ENCODE measurements at regions not wholly inside any gene's neighbourhood (a gene's known extent, or its start where the extent isn't known, plus 50 kb on each side); places are given as distances from the start of the nearest gene placed in this dataset.

GRCh38 chr7:121475806-121476205, 79.7 kb upstream of the FAM3C start:
- ATAC-seq, result no peak
- Histone ChIP-seq H3K4me3 (no peak overlapping the region), H3K4me1 (no peaks in the 10 kb centered on the region), H3K9me3 (no peaks in the 10 kb centered on the region), H3K27me3 (no peaks in the 10 kb centered on the region), H3K36me3 (no peaks in the 10 kb centered on the region), H3K27ac (no peak overlapping the region)
- TF ChIP-seq POLR2A (IDR thresholded peaks at IDR 0.05), result no peak
- TF ChIP-seq CTCF (IDR thresholded peaks at IDR 0.05 in 4 of 5, conservative IDR thresholded peaks at IDR 0.05 in 1 of 5), result no peak
- in situ Hi-C loops (cut with MboI; ENCODE audit: low sequenced_read_pairs in 4 of 4), result no loop called here
- intact Hi-C loops (cut with DNase I; ENCODE audit: low total_unique reads), result no loop called here
- no peak for DNase-seq

DNA sequence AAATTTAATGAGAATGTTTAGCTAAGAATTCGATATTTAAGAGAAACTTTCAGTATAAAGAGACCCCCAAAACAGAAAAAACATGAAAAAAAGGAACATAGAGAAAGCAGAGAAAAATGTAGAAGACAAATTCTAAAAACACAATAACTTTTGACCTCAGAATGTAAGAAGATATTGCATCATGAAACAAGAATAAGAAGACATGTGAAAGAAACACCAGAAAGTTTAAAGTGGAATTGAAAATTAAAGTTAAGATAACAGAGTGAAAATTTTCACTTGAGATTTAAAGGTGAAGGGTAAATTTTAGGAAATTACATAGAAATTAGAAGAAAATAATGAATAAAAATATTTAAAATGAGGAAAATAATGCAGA, 78.2 kb upstream of the FAM3C start:
- no peaks in the 10 kb centered on the region for H3K4me1 ChIP-seq
- H3K27me3 ChIP-seq, result no peaks in the 10 kb centered on the region
- no peak overlapping the region for H3K4me3 ChIP-seq
- DNase-seq (no peak), ATAC-seq (no peak)
- H3K27ac ChIP-seq, result no peak overlapping the region
- in situ Hi-C loops (cut with MboI; ENCODE audit: low sequenced_read_pairs in 4 of 4), result no loop called here
- intact Hi-C loops (cut with DNase I; ENCODE audit: low total_unique reads), result no loop called here
- H3K36me3 ChIP-seq, result no peaks in the 10 kb centered on the region
- H3K9me3 ChIP-seq, result no peaks in the 10 kb centered on the region
- TF ChIP-seq POLR2A (IDR thresholded peaks at IDR 0.05), result no peak
- TF ChIP-seq CTCF (IDR thresholded peaks at IDR 0.05 in 4 of 5, conservative IDR thresholded peaks at IDR 0.05 in 1 of 5), result no peak

GRCh38 chr7:121473645-121474300, 77.7 kb upstream of the FAM3C start:
- no peaks in the 10 kb centered on the region for H3K4me1 ChIP-seq
- no peak for TF ChIP-seq POLR2A (IDR thresholded peaks at IDR 0.05)
- no peak for TF ChIP-seq CTCF (IDR thresholded peaks at IDR 0.05 in 4 of 5, conservative IDR thresholded peaks at IDR 0.05 in 1 of 5)
- DNase-seq (no peak), ATAC-seq (no peak)
- in situ Hi-C loops (cut with MboI; ENCODE audit: low sequenced_read_pairs in 4 of 4), result no loop called here
- H3K27ac ChIP-seq, result no peak overlapping the region
- H3K9me3 ChIP-seq, result no peaks in the 10 kb centered on the region
- intact Hi-C loops (cut with DNase I; ENCODE audit: low total_unique reads), result no loop called here
- H3K36me3 ChIP-seq, result no peaks in the 10 kb centered on the region
- no peaks in the 10 kb centered on the region for H3K27me3 ChIP-seq
- no peak overlapping the region for H3K4me3 ChIP-seq

GRCh38 chr7:121466455-121466854, 70.3 kb upstream of the FAM3C start:
- ATAC-seq, result no peak

More at GRCh38 chr7:121466455-121466854, 70.3 kb upstream of the FAM3C start:
- no peaks in the 10 kb centered on the region for H3K36me3 ChIP-seq
- H3K4me3 ChIP-seq, result no peak overlapping the region
- H3K27ac ChIP-seq, result no peak overlapping the region
- no peaks in the 10 kb centered on the region for H3K27me3 ChIP-seq
- intact Hi-C loops (cut with DNase I; ENCODE audit: low total_unique reads), result no loop called here
- TF ChIP-seq CTCF (IDR thresholded peaks at IDR 0.05 in 4 of 5, conservative IDR thresholded peaks at IDR 0.05 in 1 of 5) (no peak), POLR2A (IDR thresholded peaks at IDR 0.05) (no peak)
- no peaks in the 10 kb centered on the region for H3K9me3 ChIP-seq
- DNase-seq, result no peak
- in situ Hi-C loops (cut with MboI; ENCODE audit: low sequenced_read_pairs in 4 of 4), result no loop called here
- H3K4me1 ChIP-seq, result no peaks in the 10 kb centered on the region

Data from gastrocnemius medialis (tissue), 4 donors.